ENCODE measurements at regions not wholly inside any gene's neighbourhood (a gene's known extent, or its start where the extent isn't known, plus 50 kb on each side); places are given as distances from the start of the nearest gene placed in this dataset.

DNA sequence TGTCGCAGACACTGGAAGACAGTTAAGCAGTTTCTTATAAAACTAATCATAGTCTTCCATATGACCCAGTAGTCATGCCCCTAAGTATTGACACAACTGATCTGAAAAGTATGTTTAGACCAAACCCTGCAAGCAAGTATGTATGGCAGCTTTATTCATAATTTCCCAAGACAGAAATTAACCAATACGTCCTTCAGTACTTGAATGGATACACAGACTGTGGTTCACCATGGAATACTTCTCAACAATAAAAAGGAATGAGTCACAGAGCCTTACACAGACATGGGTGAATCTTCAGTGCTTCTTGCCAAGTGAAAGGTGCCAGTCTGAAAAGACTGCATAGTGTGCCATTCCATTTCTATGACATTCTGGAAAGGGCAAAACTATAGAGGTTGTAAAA, 50.2 kb upstream of the AKR1E2 start:
- DNase-seq (ENCODE audit: low read depth): peak; percentile 87

GRCh38 chr10:4772202-4772570, 53.8 kb upstream of the AKR1E2 start:
- DNase-seq (ENCODE audit: low read depth): no peak

DNA sequence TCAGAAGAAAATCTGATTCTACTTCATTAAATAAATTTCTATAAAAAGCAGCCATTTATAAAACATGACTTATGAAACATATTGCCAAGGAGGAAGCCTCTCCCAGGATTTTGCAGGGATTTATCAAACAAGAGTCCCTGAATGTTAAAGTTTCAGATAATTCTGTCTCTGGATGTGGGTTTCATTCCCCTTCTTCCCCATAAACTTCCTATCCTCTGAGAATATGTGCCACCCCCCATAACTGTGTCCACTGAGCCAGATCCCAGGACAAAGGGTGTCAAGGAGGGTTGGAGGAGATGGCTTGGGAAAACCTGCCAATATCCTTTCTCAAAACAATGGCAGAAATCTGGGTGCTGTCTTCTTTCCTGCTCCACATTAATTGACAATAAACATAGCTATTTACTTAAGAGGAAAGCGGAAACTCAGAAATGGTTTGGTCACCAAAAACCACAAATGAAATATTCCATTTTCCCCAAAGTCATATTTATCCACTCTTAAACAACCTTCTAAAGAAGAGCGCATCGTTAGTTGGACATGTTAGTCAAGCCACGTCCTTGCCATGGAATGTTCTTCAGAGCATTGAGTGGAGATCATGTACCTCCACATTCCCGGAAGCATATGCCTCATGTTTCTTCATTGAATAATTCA, 54.3 kb upstream of the AKR1E2 start:
- no peak for DNase-seq (ENCODE audit: low read depth)

DNA sequence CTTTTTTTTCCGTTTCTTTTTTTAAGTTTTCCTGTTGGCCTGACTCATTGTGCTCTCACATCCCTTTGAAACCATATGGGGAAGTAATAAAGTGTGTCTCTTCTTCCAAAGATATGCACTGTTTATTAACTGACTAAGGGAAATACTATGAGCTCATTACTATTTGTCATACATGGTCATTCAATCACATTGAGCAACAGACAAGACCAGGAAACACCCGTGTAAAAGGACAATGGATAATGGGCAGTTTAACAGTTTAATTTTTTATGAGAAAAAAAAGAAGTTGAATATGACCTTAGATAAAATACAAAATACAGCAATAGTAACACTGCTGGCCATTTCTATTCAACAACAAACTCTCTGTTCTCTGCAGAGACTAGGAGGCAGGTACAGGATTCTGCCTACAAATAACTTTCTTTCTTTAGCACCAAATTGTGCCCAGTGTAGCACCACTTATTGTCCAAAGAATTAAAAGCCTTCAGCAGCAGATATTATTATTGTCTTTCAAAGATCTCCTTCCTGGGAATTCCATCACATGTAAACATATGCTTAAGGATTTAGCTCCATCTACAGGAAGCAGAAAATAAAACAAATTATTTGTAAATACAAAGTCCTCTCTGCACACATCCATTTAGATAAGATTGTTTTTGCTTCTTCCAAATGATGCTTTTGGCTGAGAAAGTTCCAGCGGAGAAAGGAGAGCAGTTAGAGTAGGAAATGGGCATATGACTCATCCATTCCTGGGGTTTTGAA, 55.0 kb upstream of the AKR1E2 start:
- peak; percentile 95 for DNase-seq (ENCODE audit: low read depth)

DNA sequence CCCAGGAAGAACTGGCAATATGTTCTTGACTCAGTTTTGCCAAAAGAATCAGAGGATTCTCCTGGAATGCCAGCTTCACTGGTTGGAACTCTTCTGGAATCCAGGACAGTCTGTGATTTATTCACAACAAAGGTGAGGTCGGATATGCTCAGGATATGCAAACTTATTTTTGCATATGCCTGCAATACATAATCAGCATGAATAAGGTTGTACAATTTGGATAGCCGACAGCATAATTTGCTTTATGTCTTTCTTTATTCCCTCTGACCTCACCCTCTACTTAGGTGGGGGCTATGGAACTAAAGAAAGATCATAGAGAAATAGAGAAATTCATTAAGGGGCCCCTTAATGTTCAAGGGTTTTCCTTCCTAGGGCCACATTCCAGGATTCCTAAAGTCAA, 57.6 kb upstream of the AKR1E2 start:
- DNase-seq (ENCODE audit: low read depth): no peak

DNA sequence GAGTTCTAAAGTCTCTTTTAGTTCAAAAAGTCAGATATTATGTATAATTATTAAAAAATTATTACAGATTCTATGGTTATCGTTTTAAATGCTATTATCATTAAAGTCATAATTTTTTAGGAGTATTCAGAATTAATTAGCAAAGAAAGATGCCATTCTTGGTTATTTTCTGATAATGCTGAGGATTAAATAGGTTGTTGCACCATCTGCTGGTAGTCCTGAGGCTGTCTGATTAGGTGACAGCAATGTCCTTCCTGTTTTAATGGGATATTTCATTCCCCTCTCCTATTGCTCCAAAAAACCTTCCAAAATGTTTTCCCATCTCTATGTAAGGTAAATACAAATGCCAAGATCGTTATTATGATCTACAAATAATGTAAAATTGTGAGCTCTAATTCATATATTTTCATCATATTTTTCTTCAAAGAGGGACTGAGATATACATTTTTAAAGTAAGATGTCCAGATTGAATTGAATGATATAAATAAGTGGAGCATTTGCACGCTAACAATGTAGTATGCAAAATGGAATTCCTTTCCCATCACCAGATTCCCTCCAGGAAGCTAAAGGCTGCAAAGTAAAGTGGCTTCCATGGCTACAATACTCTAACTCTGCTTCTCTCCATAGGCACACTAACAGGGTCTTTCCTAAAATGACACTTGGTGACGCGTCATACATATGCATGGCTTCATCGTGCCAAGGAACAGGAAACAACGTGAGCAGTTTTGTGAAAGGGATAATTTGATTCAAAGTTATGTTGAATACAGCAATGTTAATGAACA, 58.8 kb upstream of the AKR1E2 start:
- no peak for DNase-seq (ENCODE audit: low read depth)

- DNase-seq (ENCODE audit: low read depth): no peak
Observed at GRCh38 chr10:4766454-4766853, 59.6 kb upstream of the AKR1E2 start.

DNA sequence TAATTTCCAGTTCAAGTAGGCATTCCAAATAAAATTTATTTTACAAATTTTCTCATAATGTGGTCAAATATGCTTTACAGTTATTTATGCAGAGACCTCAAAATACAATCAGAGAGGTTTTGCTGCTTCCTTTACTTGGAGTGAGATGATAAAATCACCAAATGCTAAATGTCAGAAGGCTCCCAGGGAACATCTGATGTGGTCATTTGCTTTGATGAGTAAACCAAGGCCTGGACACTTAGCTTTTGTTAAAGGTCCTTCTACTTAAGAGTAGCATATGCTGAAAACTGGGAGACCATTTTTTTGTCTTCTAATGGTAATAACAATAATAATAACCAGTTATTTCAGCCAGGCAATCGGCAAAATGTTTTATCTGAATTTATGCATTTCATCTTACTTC, 60.6 kb upstream of the AKR1E2 start:
- DNase-seq (ENCODE audit: low read depth): no peak

DNA sequence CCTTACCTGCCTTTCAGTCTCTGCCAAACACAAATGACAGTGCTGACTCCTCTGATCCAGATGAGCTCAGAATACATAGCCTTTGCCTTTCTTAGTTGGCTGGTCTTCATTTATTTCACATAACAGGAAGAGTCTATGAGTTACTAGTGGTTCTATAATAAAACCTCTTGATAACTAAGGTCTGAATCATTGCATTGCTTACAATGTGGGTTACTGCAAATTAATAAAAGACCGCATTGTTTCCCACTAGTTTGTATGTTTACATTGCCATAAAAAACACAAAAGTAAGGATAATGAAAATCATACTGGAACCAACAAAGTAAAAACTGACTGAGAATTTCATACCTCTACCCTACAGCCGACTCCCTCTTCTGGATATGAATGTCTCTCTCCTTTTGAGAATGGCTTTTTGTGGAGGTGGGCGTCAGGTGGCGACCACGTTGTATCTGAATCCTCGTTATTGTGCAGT, 62.0 kb upstream of the AKR1E2 start:
- peak; percentile 89 for DNase-seq (ENCODE audit: low read depth)

DNA sequence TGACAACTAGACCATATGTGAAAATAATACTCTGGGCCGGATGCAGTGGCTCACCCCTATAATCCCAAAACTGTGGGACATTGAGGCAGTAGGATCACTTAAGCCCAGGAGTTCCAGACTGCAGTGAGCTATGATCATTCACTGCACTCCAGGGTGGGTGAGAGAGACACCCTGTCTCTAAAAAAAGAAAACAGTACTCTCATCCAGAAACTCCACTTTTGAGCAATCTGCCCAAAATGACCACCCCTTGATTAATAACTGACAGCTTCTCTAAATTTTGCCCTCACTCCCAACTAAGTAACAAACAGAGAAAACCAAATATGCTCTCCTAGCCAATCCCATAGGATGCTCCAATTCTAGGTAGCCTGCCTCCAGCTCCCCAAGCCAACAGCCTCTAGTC, 62.5 kb upstream of the AKR1E2 start:
- DNase-seq (ENCODE audit: low read depth): no peak

DNA sequence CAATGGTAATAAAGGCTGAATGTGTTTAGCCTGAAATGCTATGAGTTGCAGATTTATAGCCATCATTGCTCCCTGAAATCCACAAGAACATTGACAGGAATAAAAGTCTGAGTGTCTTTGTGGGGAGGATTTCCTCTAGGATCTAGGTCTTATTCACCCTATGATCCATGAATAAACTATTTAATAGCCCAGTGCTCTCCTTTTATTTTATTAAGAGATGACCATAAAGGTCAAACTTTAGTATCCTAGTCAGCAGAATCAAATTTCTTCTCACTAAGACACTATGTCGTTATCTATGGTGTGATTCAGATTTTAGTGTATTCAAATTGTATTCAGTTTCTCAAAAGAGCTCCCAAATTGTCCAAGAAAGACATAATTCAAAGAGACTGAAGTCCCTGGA, 67.8 kb upstream of the AKR1E2 start:
- no peak for DNase-seq (ENCODE audit: low read depth)

DNA sequence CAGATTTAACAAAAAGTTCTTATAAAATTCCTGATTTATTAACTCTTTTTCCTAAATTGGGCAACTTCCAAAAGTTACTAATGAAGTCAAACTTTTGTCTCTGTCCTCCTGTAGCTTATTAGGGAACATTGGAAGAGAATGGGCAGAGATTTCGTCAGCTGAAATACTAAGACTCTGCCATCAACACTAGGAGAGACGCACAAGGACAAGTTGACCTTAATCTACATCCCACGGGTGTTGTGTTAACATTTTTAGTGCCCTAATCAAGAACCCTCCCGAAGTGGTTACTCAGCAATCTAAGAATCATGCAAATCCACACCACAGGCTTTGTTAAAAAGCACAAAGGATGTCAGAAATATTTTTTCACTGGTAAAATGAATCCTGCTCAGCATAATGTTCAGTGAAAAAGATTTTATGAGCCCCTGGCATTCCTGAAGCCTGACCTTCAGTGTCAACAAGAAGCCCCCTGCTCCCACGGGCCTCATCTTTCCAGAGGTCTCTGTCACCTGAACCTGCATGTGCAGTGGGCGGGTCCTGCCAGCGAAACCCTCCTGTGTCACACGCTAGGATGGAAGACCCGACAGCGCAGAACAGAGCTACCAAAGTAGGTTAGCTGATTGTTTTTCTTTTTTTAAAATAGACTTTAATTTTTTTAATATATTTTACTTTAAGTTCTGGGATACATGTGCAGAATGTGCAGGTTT, 70.6 kb upstream of the AKR1E2 start:
- DNase-seq (ENCODE audit: low read depth): no peak

- no peak for DNase-seq (ENCODE audit: low read depth)
Observed at GRCh38 chr10:4754143-4754542, 71.9 kb upstream of the AKR1E2 start.

- no peak for DNase-seq (ENCODE audit: low read depth)
Observed at GRCh38 chr10:4751211-4751610, 74.8 kb upstream of the AKR1E2 start.

DNA sequence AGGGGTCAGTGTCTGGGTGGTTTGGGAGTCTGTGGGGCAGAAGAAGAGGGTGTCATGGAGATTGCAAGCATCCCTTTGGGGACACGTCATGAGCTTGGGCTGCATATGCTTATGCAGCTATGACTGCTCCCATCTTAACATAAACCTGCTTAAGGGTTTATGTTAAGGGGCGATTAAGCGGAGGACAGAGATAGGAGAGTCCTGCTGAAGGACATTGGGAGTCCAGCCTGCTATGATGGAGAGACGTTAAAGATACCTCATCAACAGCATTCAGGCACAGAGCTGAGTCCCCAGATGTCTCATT, 76.8 kb upstream of the AKR1E2 start:
- no peak for DNase-seq (ENCODE audit: low read depth)

DNA sequence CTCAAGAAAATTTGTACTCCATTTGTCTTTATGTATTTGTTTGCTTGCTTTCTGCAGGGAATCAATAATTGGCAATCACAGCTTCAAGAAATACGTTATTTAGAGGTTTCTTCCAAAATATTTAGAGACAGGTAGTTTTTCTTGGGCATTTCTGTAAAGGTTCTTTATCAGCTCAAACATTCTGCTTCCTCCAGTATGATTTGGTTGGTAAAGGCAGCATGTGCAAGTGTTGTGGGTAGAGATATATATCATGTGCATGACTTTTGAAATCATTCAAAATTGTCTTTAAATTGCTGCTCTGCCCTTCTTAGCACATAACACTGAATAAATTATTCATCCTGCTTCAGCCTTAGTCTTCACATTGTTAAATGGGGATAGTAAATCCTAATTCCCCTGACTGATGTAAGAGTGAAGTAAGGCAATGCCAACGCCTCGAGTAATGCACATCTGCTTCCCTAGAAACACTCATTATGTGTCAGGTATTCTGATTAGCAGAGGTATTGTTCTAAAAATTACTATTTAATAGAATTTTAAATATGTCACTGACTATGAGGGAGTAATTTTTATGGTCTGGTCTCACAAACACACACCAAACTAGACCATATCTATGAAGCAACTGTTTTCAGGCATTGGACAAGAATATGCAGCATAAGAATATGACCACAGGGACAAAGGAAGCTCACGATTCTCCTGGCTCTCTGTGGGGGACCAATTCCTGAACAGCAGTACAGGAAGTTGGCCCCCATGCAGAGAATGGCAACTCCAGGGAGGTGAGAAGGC, 77.3 kb upstream of the AKR1E2 start:
- DNase-seq (ENCODE audit: low read depth): no peak

- no peak for DNase-seq (ENCODE audit: low read depth)
Observed at GRCh38 chr10:4742217-4742616, 83.8 kb upstream of the AKR1E2 start.

GRCh38 chr10:4740471-4740870, 85.5 kb upstream of the AKR1E2 start:
- no peak for DNase-seq (ENCODE audit: low read depth)

DNA sequence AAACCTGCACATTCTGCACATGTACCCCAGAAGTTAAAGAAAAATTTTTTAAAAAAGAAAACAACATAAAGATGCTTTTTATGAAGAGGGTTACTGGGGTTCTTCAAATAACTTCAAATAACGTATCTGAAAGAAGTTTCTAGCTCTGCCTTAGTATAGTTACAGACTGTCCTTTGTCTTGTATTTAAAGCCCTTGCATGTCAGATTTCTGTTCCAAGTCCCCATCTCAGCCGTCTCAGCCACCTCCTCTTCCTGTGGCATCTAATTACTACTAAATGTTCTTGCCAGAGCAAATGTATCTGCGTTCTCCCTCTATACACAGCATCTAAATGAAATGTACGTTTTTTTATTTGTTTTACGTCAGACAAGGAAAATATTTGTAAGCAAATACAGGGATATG, 89.4 kb upstream of the AKR1E2 start:
- no peak for DNase-seq (ENCODE audit: low read depth)

- no peak for DNase-seq (ENCODE audit: low read depth)
Observed at GRCh38 chr10:4736183-4736582, 89.8 kb upstream of the AKR1E2 start.

DNA sequence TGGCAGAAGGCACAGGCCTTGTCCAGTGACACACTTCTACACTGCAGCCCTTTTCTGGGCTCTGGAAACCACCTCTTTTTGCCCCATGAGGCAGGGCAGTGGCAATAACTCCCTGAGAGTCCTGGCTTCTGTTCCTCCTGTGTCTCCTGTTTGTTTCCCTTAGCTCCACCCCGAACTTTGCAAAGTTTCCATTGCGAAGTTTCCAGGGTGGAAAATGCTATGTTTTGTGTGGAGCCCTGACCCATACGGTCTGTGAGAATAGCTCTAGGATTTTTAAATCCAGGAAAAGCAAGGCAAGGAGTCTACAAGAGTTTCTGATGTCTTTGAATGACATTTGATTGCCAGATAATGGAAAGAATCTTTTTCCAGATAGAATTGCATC, 92.2 kb upstream of the AKR1E2 start:
- DNase-seq (ENCODE audit: low read depth): no peak
